GM12873 (cell line): ENCODE measurements at regions not wholly inside any gene's neighbourhood (a gene's known extent, or its start where the extent isn't known, plus 50 kb on each side); places are given as distances from the start of the nearest gene placed in this dataset.

Source experiments
- CTCF ChIP-seq: IDR thresholded peaks from 2 replicates; pipeline ENCODE4 v1.5.1; 2012; ENCODE audit warnings: low read depth, mild to moderate bottlenecking, moderate library complexity, low read length, control low read depth; ENCODE audit not compliant: insufficient read depth; ENCODE audit errors: missing control alignments

- no peak for TF ChIP-seq CTCF
These were observed 132.4 kb upstream of the RAB6C start for GRCh38 chr2:129847043-129847442.

- TF ChIP-seq CTCF, result peak; percentile 50
These were observed 129.8 kb upstream of the RAB6C start for GRCh38 chr2:129849559-129850160.

- no peak for TF ChIP-seq CTCF
These were observed 122.3 kb upstream of the RAB6C start for GRCh38 chr2:129857200-129857599.

DNA sequence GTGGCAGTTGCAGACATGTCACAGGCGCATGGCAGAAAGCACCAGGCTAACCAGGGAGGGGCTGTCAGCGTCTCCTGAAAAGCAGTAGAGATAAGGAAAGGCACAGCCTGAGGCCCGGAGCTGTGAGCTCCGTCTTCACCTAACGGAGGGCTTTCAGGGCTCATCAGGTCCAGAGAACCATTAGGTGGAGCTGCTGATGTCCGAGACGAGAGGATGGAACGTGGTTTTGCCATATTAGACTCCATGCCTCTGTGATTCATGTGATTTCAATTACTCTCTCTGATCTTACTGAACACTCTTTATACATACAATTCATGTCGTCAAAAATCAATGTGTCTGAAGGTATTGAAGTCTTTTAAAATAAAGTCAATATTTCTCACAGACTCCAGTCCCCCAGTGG lies 120.3 kb upstream of the RAB6C start:
- TF ChIP-seq CTCF, result no peak

GRCh38 chr2:129860088-129860487 lies 119.4 kb upstream of the RAB6C start:
- TF ChIP-seq CTCF, result no peak

DNA sequence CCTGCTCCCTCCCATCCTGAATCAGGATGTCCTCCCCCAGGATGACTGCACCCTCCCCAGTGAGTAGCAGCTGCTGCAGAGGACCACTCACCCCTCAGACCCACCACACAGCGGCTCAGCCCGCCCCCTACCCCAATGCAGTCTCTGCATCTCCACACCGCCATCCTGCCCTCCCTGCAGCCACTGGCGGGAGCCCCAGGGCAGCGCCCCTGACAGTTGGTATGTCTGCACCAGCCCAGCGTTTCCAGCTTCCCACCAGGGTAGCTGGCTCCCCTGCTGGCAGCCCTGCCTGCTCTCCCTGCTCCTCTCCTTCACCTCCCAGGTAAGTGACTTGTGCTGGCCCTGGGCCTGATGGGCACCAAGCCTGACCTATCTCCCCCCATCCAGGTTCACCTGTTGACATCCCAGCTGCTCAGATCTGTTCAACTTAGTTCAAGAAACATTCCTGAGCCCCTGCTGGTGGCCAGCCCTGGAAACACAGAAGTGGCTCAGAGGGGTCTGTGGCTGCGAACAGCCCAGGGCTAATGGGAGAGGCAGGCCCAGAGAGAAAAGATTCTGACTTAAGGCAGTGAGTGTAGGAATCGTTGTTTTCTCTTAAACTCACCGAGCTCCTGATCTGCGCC lies 117.7 kb upstream of the RAB6C start:
- no peak for TF ChIP-seq CTCF

DNA sequence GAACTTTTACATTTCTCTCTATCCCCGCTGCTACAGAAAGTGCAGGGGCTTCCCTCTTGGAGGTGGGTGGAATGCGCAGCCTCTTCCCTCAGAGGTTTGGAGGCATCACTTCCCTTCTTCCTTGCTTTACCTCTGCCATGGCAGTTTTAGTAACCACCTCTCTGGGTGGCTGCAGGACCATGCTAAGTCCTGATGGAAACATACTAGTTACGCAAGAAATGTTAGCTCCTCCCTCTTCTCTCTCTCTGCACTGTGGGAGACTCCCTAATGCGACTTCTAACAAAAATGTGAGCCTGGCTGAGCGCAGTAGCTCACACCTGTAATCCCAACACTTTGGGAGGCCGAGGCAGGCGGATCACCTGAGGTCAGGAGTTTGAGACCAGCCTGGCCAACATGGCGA lies 116.8 kb upstream of the RAB6C start:
- TF ChIP-seq CTCF, result no peak
